ENCODE measurements at regions not wholly inside any gene's neighbourhood (a gene's known extent, or its start where the extent isn't known, plus 50 kb on each side); places are given as distances from the start of the nearest gene placed in this dataset.
A peak's percentile ranks its signal among the peaks of the same experiment; 100 is the strongest.

DNA sequence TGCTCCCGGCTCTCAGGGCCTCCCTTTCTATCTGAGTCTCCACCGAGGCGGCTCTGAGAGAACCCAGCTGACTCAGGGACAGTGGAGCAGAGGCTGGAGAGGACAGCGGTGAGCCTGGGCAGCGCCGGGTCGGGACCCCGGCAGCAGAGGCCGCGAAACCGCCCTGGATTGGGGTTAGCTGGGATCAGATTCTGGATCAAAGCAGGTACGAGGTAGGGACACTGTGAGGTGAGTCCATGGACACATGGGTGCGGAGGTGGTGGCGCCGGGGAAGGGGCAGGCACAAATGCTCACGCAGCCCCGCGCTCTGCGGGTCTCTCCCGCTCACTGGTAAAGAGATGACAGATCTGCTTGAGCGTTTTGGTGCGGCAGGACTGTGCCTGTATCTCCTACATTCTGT lies 146.4 kb upstream of the GGTLC1 start:
- DNase-seq = no peak

DNA sequence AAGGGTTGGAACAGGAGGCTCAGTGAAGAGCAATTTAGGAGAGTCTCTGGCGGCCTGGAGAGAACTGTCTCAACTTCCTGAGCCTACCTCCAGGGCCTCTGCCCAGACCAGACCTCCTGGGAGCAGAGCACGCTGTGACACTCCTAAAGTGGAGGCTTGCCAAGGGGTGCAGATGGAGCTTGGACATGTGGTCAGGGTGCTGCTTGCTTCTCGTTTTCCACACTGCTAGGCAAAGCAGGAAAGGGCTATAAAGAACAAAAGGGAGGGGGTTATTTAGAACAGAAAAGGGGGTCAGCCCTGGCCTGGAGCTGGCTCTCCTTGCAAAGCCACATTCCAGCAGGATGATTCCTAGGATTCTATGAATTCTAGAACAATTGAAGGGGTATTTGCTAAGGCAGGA lies 145.7 kb upstream of the GGTLC1 start:
- no peak for DNase-seq

- DNase-seq = no peak
Observed at GRCh38 chr20:24132246-24132645, 143.7 kb upstream of the GGTLC1 start.

GRCh38 chr20:24131684-24132083 lies 143.1 kb upstream of the GGTLC1 start:
- no peak for DNase-seq

DNA sequence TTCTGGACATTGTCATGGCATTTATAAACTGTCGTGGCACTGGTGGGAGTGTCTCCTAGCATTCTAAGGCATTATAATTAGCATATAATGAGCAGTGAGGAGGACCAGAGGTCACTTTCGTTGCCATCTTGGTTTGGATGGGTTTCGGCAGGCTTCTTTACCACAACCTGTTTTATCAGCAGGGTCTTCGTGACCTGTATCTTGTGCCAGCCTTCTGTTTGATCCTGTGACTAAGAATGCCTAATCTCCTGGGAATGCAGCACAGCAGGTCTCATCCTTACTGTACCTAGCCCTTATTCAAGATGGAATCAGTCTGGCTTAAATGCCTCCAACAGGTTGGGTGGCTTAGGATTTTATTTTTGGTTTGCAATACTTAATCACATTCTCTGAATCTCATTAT lies 142.7 kb upstream of the GGTLC1 start:
- no peak for DNase-seq

- DNase-seq = no peak
Observed at GRCh38 chr20:24129641-24130040, 141.1 kb upstream of the GGTLC1 start.

- DNase-seq = no peak
Observed at GRCh38 chr20:24124951-24125650, 136.5 kb upstream of the GGTLC1 start.

- DNase-seq = no peak
Observed at GRCh38 chr20:24124003-24124402, 135.4 kb upstream of the GGTLC1 start.

DNA sequence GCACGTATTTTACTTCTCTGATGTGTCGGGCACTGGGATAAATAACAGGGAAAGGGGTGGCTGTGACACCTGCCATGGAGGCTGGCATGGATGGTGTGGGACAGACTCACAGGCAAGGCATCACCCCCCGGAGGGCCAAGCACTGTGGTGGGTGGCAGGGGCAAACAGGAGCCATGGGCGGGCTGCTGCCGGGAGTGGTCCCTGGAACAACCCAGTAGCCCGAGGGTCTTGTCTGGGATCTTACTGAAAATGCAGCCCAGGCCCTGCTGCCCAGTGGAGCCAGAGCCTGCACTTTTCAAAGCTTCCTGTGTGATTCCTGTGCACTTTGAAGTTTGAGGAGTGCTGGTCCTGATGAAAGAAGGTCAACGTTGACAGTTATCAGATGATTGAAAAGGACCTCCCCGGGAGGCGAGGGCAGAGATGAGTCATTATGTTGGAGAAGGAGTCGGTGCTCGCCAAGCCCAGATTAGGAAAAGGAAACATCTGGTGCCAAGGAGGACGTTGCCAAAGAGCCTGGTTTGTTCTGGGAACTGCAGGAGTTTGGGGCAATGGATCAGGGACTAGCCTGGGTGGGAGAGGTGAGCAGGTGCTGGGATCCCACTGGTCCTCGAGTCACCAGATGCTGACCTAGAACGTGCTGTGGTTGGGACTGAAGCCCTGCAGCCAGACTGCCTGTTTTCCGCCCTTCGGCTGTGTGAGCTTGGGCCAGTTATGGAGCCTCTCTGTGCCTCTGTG lies 130.0 kb upstream of the GGTLC1 start:
- DNase-seq = no peak

DNA sequence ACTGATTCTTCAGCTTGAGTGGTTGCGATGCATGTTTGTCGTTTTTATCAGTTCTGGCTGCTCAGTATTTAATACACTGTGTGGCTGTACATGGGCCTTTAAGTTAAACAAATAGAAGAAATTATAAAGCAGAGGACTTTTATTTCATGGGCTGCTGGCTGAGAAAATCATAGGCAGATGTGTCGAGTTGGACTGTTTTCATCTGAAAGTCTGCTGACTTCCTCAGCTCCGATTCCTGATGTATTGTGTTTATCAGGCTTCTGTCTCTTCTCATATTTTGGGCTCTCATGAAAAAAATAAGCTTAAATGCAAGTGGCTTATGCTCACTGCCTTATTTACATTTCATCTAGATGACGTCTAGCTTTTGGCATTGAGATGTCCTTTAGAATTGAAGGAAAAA lies 129.5 kb upstream of the GGTLC1 start:
- no peak for DNase-seq

DNA sequence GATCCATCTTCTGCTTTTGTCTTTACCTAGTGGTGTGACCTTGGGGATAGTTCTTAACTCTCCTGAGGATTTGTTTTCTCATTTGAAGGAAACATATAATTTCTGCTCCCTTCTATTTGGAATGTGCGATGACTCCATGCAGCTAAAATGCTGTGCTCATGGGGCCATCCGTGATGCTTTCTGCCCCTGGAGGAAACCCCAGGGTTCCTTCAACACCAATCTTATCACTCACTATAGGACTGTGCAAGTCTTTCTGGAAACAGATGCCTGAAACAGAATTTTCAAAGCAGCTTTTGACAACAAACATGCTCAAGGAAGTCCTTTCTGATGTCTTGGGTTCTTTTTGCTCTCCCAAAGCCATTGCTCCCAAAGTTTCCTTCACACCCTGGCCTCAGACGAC lies 128.8 kb upstream of the GGTLC1 start:
- no peak for DNase-seq

DNA sequence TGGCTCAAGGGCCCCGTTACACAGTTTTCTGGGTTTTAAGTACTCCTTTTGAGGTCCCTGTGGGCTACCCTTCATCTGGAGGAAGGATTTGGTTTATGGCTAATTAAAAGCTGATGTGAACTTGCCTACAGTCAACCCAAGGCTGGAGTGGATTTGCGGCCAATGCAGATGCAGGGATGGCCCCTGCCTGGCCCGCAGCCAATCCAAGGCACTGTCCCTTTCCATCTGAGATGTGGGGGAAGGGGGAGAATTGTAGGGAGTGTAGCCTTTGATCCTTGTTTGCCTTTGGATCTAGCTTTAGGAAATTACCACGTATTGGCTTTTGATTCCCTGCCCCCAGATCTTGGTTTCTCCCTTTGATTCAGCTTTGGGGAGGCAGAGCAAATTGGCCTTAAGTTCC lies 128.0 kb upstream of the GGTLC1 start:
- peak; percentile 32 for DNase-seq

DNA sequence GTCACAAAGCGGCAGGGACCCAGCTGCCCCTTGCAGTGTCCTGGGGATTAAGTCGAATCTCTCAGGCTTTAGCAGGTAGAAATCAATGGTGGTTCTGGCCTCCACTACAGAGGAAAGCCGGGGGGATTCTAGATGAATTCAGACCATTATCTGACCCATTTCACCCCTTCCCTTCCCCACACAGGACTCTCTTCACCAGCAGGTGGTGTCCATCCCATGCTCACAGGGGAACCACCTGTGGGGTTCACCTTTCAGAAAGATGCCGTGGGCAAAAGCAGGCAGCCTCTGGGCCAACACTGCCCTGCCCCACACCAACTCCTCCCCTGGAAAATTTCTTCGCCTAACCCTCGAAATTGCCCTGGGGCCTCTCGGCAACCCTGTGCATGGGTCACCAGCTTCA lies 123.8 kb upstream of the GGTLC1 start:
- no peak for DNase-seq

GRCh38 chr20:24111858-24112257 lies 123.3 kb upstream of the GGTLC1 start:
- DNase-seq = no peak

GRCh38 chr20:24109537-24109936 lies 121.0 kb upstream of the GGTLC1 start:
- no peak for DNase-seq

DNA sequence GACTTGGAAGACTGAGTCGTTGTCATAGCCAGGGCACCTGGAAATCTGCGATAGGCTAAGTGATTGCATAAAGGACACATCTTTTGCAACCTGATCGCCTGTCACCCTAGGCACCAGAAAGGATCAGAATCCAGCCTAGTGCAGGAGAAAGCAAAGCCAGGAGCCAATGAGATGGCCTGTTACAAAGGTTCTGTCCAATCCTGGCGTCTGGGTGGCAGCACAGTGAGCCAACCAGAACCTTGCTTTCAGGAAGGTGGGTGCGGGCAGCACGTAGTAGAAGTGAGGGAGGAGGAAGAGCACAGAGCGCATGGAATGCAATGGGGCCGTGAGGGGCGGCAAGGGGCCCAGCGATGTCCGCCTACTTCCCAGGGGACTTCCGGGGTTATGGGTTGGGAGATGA lies 120.4 kb upstream of the GGTLC1 start:
- no peak for DNase-seq

DNA sequence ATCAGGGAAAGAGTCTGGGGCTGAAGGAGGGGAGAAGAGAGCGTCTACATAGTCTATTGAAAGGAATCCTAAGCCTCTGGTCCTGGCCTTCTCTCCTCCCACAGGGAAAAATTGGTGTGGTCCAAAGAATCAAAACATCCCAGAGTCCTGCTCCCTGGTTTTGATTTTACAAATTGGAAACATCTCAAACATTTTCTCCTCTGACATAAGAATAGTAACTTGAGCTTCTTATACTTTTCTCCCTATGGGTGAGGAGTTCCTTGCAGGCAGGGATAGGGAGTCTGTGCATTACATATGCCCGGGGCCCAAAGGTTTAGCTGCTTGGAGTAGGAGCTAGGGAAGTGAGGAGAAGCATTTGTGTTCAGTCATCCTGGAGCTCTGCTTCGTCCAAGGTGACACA lies 120.0 kb upstream of the GGTLC1 start:
- DNase-seq = no peak

GRCh38 chr20:24106801-24107445 lies 118.3 kb upstream of the GGTLC1 start:
- no peak for DNase-seq

DNA sequence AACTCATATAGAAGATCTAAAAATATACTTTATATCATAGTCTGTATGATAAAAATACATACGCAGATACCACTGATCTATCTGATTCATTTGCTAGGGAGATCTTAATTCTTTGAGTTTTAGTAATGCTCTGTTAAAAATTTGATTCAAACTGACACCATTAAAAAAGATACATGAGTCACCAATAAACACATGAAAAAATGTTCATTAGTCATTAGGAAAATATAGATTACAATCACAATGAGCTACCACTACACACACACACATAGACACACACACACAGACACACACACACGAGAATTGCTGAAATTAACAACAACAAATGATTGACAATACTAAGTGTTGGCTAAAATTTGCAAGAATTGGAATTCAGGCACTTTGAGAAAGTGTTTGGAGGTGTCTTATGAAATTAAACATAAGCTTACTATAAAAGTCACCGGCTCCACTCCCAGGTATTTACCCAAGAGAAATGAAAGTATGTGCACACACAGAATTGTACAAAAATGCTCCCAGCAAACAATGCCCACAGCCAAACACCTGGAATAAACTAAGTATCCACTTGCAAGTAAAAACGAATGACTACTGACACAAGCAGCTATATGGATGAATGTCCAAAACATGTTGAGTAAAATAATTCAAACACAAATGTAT lies 117.7 kb upstream of the GGTLC1 start:
- DNase-seq = no peak

GRCh38 chr20:24102749-24103333 lies 114.3 kb upstream of the GGTLC1 start:
- DNase-seq = no peak

DNA sequence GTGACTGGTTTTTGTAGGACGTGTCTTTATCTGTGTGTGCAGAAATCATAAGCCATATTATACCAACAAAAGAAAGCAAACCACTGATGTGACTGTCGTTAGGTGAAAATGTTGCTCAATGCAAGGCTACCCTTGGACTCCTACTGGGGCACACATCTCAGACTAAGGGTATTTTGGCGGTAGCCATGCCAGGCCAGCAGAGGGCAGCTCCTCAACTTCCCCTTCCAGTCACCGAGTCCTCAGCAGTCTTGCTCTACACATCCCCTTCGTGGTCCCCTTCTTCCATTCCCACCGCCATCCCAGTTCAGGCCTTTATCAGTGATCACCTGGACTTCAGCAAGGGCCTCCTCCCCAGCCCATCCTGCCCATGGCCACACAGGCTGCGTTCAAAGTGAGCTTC lies 113.7 kb upstream of the GGTLC1 start:
- peak; percentile 23 for DNase-seq

DNA sequence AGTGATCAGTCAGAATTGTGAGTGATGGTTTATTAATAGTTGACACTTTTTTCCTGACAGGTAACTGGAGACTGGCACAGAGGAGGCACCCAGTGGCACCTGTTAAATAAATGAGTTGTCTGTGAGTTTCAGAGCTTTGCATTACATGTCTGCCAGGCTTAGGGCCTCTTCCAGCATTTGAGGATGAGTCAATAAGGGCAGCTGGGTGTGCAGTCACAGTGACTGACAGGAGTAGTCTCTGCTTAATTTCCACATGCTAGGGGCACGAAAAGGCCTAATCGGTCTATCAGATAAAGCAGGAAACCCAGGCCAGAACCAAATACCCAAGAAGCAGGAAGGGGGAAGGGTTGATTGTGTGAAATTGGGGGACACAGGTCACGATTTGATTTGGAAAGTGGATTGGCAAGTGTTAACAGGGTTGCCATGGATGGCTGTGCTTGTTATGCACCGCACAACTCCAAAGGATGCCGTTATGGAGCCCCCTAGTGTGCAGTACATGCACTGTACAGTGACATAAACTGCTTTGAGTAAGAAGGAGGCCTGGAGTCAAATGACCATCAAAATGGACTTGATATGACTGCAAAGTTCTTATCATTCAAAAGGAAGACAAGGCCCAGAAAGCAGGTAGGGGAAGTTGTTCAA lies 111.9 kb upstream of the GGTLC1 start:
- peak; percentile 57 for DNase-seq

GRCh38 chr20:24098886-24099285 lies 110.3 kb upstream of the GGTLC1 start:
- DNase-seq = no peak

Measured in right hindlimb (tissue), 1 donor.